HEK293 (cell line): ENCODE measurements at regions not wholly inside any gene's neighbourhood (a gene's known extent, or its start where the extent isn't known, plus 50 kb on each side); places are given as distances from the start of the nearest gene placed in this dataset.

Source experiments
- CTCF ChIA-PET: fragments of 350-600 bp; formaldehyde crosslinking; extraction: SDS; loops from one replicate; lab custom pipeline; 2021; ENCODE audit warnings: antibody characterized with exemption; lab: Yijun Ruan, JAX
- POLR2A ChIA-PET: fragments of 300-600 bp; formaldehyde crosslinking; extraction: SDS; loops from one replicate; lab custom pipeline; 2020; ENCODE audit warnings: antibody characterized with exemption, inconsistent platforms; lab: Yijun Ruan, JAX
- H3K27ac ChIP-seq: fragments of 200-500 bp; sonication (Bioruptor generic); 2 replicates; pipeline ENCODE4 v1.5.1; 2014; ENCODE audit warnings: low read depth, low read length, control low read depth, inconsistent platforms; ENCODE audit errors: extremely low read depth
- H3K36me3 ChIP-seq, 2 experiments: fragments of 200-500 bp in 1 of 2; sonication (Bioruptor generic) in 1 of 2; 1 replicate in 1 of 2; 2 replicates in 1 of 2; pipeline ENCODE4 v1.5.1; 2014 to 2017; ENCODE audit warnings: inconsistent platforms in 2 of 2, low read length in 2 of 2; ENCODE audit not compliant: control insufficient read depth in 2 of 2, insufficient read depth in 1 of 2
- H3K4me1 ChIP-seq: fragments of 200-500 bp; sonication (Bioruptor generic); 2 replicates; pipeline ENCODE4 v1.5.1; 2014; ENCODE audit warnings: mild to moderate bottlenecking, low read length, inconsistent platforms; ENCODE audit not compliant: control insufficient read depth, insufficient read depth
- H3K4me3 ChIP-seq: 2 replicates; pipeline ENCODE4 v1.5.1; 2011; ENCODE audit warnings: low read depth, mild to moderate bottlenecking, control low read depth, low read length, moderate library complexity
- H3K9me3 ChIP-seq: fragments of 200-500 bp; sonication (Bioruptor generic); 2 replicates; pipeline ENCODE4 v1.5.1; 2014; ENCODE audit warnings: low read depth, low read length, inconsistent platforms; ENCODE audit not compliant: control insufficient read depth, insufficient read depth
- CTCF ChIP-seq: fragments of 450-650 bp; formaldehyde crosslinking; IDR thresholded peaks from 2 replicates; pipeline ENCODE4 v1.5.1; 2016; ENCODE audit warnings: missing biosample characterization, missing genetic modification characterization
- GLIS1 ChIP-seq: fragments of 450-650 bp; formaldehyde crosslinking; IDR thresholded peaks from 2 replicates; pipeline ENCODE4 v1.5.1; 2016; ENCODE audit warnings: missing biosample characterization, missing genetic modification characterization
- HOXD13 ChIP-seq: sonication (generic); formaldehyde crosslinking; IDR thresholded peaks from 2 replicates; pipeline ENCODE4 v1.8.0; 2022; ENCODE audit warnings: missing genetic modification reagents, borderline replicate concordance
- IKZF3 ChIP-seq: fragments of 450-650 bp; IDR thresholded peaks from 2 replicates; pipeline ENCODE4 v1.5.0; 2018; ENCODE audit warnings: missing biosample characterization, mild to moderate bottlenecking, missing genetic modification characterization, moderate library complexity
- OSR2 ChIP-seq: fragments of 450-650 bp; formaldehyde crosslinking; IDR thresholded peaks from 2 replicates; pipeline ENCODE4 v1.5.1; 2016; ENCODE audit warnings: missing biosample characterization, missing genetic modification characterization
- PBX3 ChIP-seq: sonication (generic); formaldehyde crosslinking; IDR thresholded peaks from 2 replicates; pipeline ENCODE4 v1.8.1; 2022; ENCODE audit warnings: mild to moderate bottlenecking, moderate library complexity, missing genetic modification reagents
- SALL2 ChIP-seq: fragments of 450-650 bp; formaldehyde crosslinking; IDR thresholded peaks from 2 replicates; pipeline ENCODE4 v1.5.0; 2017; ENCODE audit warnings: missing biosample characterization, mild to moderate bottlenecking, missing genetic modification characterization, borderline replicate concordance
- SCRT1 ChIP-seq: fragments of 450-650 bp; formaldehyde crosslinking; IDR thresholded peaks from 2 replicates; pipeline ENCODE4 v1.5.1; 2016; ENCODE audit warnings: missing biosample characterization, missing genetic modification characterization, borderline replicate concordance
- SETDB1 ChIP-seq: IDR thresholded peaks from one replicate; pipeline ENCODE4 v1.6.1; 2017; ENCODE audit warnings: mild to moderate bottlenecking, low read length, moderate library complexity, mixed read lengths; ENCODE audit not compliant: insufficient read length
- SP7 ChIP-seq: fragments of 450-650 bp; formaldehyde crosslinking; IDR thresholded peaks from 2 replicates; pipeline ENCODE4 v1.5.1; 2016; ENCODE audit warnings: missing biosample characterization, missing genetic modification characterization
- ZBTB48 ChIP-seq: fragments of 450-650 bp; formaldehyde crosslinking; IDR thresholded peaks from 2 replicates; pipeline ENCODE4 v1.5.1; 2016; ENCODE audit warnings: missing biosample characterization, missing genetic modification characterization
- ZBTB6 ChIP-seq: fragments of 450-650 bp; formaldehyde crosslinking; IDR thresholded peaks from 2 replicates; pipeline ENCODE4 v1.5.1; 2017; ENCODE audit warnings: missing biosample characterization, missing genetic modification characterization
- ZIC2 ChIP-seq: fragments of 450-650 bp; formaldehyde crosslinking; IDR thresholded peaks from 2 replicates; pipeline ENCODE4 v1.5.1; 2016; ENCODE audit warnings: missing biosample characterization, missing genetic modification characterization
- ZNF155 ChIP-seq: fragments of 450-650 bp; formaldehyde crosslinking; IDR thresholded peaks from 2 replicates; pipeline ENCODE4 v1.5.1; 2016; ENCODE audit warnings: missing biosample characterization, missing genetic modification characterization
- ZNF354C ChIP-seq: fragments of 450-650 bp; formaldehyde crosslinking; IDR thresholded peaks from 2 replicates; pipeline ENCODE4 v1.5.1; 2016; ENCODE audit warnings: missing biosample characterization, missing genetic modification characterization, low read depth, borderline replicate concordance
- ZNF433 ChIP-seq: fragments of 450-650 bp; formaldehyde crosslinking; IDR thresholded peaks from 2 replicates; pipeline ENCODE4 v1.5.1; 2016; ENCODE audit warnings: missing biosample characterization, missing genetic modification characterization, low read depth
- ZNF488 ChIP-seq: fragments of 450-650 bp; formaldehyde crosslinking; IDR thresholded peaks from 2 replicates; pipeline ENCODE4 v1.5.1; 2016; ENCODE audit warnings: missing biosample characterization, missing genetic modification characterization
- ZNF558 ChIP-seq: fragments of 450-650 bp; formaldehyde crosslinking; IDR thresholded peaks from 2 replicates; pipeline ENCODE4 v1.5.1; 2016; ENCODE audit warnings: missing biosample characterization, missing genetic modification characterization
- ZNF560 ChIP-seq: fragments of 450-650 bp; formaldehyde crosslinking; IDR thresholded peaks from 2 replicates; pipeline ENCODE4 v1.5.1; 2017; ENCODE audit warnings: missing biosample characterization, missing genetic modification characterization, borderline replicate concordance
- ZNF670 ChIP-seq: fragments of 450-650 bp; formaldehyde crosslinking; IDR thresholded peaks from 2 replicates; pipeline ENCODE4 v1.5.1; 2016; ENCODE audit warnings: missing biosample characterization, missing genetic modification characterization, low read depth
- ZNF791 ChIP-seq: fragments of 450-650 bp; formaldehyde crosslinking; IDR thresholded peaks from 2 replicates; pipeline ENCODE4 v1.5.1; 2016; ENCODE audit warnings: missing biosample characterization, missing genetic modification characterization
- ZSCAN23 ChIP-seq: fragments of 450-650 bp; formaldehyde crosslinking; IDR thresholded peaks from 2 replicates; pipeline ENCODE4 v1.5.1; 2016; ENCODE audit warnings: missing biosample characterization, missing genetic modification characterization

GRCh38 chr7:131735101-131735500 is 178.7 kb upstream of the PODXL start:
- CTCF ChIA-PET, result no interaction called here
- TF ChIP-seq OSR2 (no peak), SCRT1 (tag by site-specific recombination) (no peak), ZNF354C (tag by site-specific recombination) (no peak), ZSCAN23 (no peak), ZNF558 (tag by site-specific recombination) (no peak), HOXD13 (CRISPR knock-in tag) (no peak), SETDB1 (no peak), ZNF488 (tag by site-specific recombination) (no peak), ZNF560 (tag by site-specific recombination) (no peak)
- H3K4me3 ChIP-seq, result no peak overlapping the region
- no peak overlapping the region for H3K27ac ChIP-seq
- no peaks in the 10 kb centered on the region for H3K9me3 ChIP-seq
- POLR2A ChIA-PET, result no interaction called here
- H3K4me1 ChIP-seq, result no peaks in the 10 kb centered on the region
- H3K36me3 ChIP-seq, result no peaks in the 10 kb centered on the region

GRCh38 chr7:131733604-131734003 is 177.2 kb upstream of the PODXL start:
- ChIA-PET POLR2A (no interaction called here), CTCF (interaction anchor here (1.2 kb wide), 1 partner anchor 44 kb away, joined by 3 read pairs; no protein-coding TSS in a partner anchor)
- H3K36me3 ChIP-seq, result no peaks in the 10 kb centered on the region
- TF ChIP-seq ZNF791 (tag by site-specific recombination) (no peak), SALL2 (no peak), ZNF670 (tag by site-specific recombination) (no peak), ZNF155 (tag by site-specific recombination) (no peak)
- no peak overlapping the region for H3K4me3 ChIP-seq
- H3K9me3 ChIP-seq, result no peaks in the 10 kb centered on the region
- H3K27ac ChIP-seq, result no peak overlapping the region
- H3K4me1 ChIP-seq, result no peaks in the 10 kb centered on the region

- Histone ChIP-seq H3K27ac (no peak overlapping the region), H3K36me3 (no peaks in the 10 kb centered on the region), H3K4me1 (0 out of 2 replicates have a peak, but pooled peaks cover 2% of the 10 kb centered on the region), H3K9me3 (no peaks in the 10 kb centered on the region), H3K4me3 (no peak overlapping the region)
- CTCF ChIA-PET, result no interaction called here
- POLR2A ChIA-PET, result no interaction called here
- TF ChIP-seq ZBTB6, result no peak
- TF ChIP-seq SP7 (tag by site-specific recombination), result no peak
- TF ChIP-seq PBX3 (CRISPR knock-in tag), result no peak
- TF ChIP-seq IKZF3 (tag by site-specific recombination), result no peak
- TF ChIP-seq CTCF (tag by site-specific recombination), result no peak
- TF ChIP-seq GLIS1, result peak; percentile 82
- TF ChIP-seq ZIC2 (tag by site-specific recombination), result 0 out of 2 replicates have a peak, but pooled peaks have one; percentile 32
- TF ChIP-seq ZBTB48 (tag by site-specific recombination), result no peak
- no peak for TF ChIP-seq ZSCAN23
- no peak for TF ChIP-seq ZNF433
Measured at GRCh38 chr7:131727189-131727588, 170.8 kb upstream of the PODXL start.
